ENCODE measurements at regions not wholly inside any gene's neighbourhood (a gene's known extent, or its start where the extent isn't known, plus 50 kb on each side); places are given as distances from the start of the nearest gene placed in this dataset.

GRCh38 chr11:92500453-92500852, 275.8 kb downstream of the FAT3 start:
- FAIRE-seq (no peak), DNase-seq (ENCODE audit: insufficient read length) (no peak)

GRCh38 chr11:92501066-92501739, 276.6 kb downstream of the FAT3 start:
- FAIRE-seq = no peak
- no peak for DNase-seq (ENCODE audit: insufficient read length)
- no peak for TF ChIP-seq POLR2AphosphoS5 (IDR thresholded peaks at IDR 0.05; ENCODE audit: low read depth, low read length)

More at GRCh38 chr11:92500453-92500852, 275.8 kb downstream of the FAT3 start:
- no peak for TF ChIP-seq POLR2A (IDR thresholded peaks at IDR 0.05; ENCODE audit: low read depth, low read length)
- no peak for TF ChIP-seq POLR2AphosphoS5 (IDR thresholded peaks at IDR 0.05; ENCODE audit: low read depth, low read length)
- TF ChIP-seq TAF1 (IDR thresholded peaks at IDR 0.05; ENCODE audit: borderline replicate concordance, low read depth, low read length) = no peak

- no peak for FAIRE-seq
- no peak for DNase-seq (ENCODE audit: insufficient read length)
- TF ChIP-seq POLR2A (IDR thresholded peaks at IDR 0.05; ENCODE audit: low read depth, low read length) (no peak), TAF1 (IDR thresholded peaks at IDR 0.05; ENCODE audit: borderline replicate concordance, low read depth, low read length) (no peak), POLR2AphosphoS5 (IDR thresholded peaks at IDR 0.05; ENCODE audit: low read depth, low read length) (no peak)
Measured at GRCh38 chr11:92504004-92504403, 279.4 kb downstream of the FAT3 start.

DNA sequence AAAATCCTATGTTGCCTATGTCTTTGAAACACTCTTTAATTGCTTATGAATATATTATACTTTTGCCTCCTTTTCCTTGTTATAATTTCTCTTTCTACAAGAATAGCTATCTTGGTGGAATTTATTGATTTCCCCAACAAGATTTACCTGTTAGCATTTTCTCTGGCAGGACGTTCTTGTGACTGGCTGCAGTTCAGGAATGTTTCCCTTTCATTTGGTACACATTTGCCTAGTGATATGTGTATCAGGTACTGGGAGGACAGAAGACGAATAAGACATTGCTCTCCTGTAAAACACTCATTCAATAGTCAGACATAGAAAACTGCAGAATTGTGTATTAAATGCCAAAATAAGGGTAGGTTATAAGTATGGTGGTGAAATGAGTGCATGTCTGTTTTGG, 279.9 kb downstream of the FAT3 start:
- FAIRE-seq = no peak
- DNase-seq (ENCODE audit: insufficient read length) = no peak
- TF ChIP-seq POLR2AphosphoS5 (IDR thresholded peaks at IDR 0.05; ENCODE audit: low read depth, low read length) (no peak), POLR2A (IDR thresholded peaks at IDR 0.05; ENCODE audit: low read depth, low read length) (no peak), TAF1 (IDR thresholded peaks at IDR 0.05; ENCODE audit: borderline replicate concordance, low read depth, low read length) (no peak)

DNA sequence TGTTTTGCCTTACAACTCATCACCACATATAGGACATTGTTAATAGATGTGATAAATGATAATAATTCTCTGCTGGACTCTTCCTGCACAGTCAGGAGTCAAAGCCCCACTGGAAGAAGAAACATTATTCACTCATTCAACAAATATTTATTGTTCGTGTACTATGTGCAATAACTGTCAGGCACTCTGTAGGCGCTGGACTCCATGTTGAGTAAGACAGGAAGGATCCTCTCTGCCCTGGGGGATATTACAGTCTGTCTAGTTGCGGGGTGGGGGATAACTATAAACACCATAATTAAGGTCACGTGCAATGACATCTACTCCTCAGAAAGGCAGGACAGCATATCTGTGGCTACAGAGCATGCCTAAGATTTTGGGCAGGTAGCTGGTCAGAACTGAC, 281.1 kb downstream of the FAT3 start:
- no peak for FAIRE-seq
- TF ChIP-seq POLR2AphosphoS5 (IDR thresholded peaks at IDR 0.05; ENCODE audit: low read depth, low read length) (no peak), TAF1 (IDR thresholded peaks at IDR 0.05; ENCODE audit: borderline replicate concordance, low read depth, low read length) (no peak), POLR2A (IDR thresholded peaks at IDR 0.05; ENCODE audit: low read depth, low read length) (no peak)
- DNase-seq (ENCODE audit: insufficient read length) = no peak

DNA sequence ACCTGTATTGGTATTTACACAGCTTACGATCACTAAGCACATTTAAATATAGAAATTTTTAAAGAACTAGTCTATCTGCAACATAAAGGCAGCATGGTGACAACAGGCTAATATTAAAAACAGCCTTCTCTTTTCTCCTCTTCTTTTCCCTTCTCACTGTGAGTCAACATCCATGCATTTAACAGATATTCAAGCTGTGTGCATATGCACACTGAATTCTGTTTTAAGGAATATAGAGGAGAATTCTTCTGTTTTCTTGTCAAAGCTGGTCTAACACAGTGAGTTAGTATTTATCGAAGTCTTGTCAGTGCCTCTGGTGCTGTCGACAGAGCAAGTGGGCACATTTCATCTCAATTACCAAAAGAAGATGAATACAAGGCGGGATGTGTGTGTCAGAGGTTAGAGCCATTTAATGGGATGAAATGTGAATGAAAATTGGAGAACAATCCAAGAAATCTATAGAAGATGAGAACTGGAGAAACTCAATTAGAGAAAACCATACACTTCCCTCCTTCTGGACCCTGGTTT, 282.3 kb downstream of the FAT3 start:
- no peak for TF ChIP-seq TAF1 (IDR thresholded peaks at IDR 0.05; ENCODE audit: borderline replicate concordance, low read depth, low read length)
- TF ChIP-seq POLR2A (IDR thresholded peaks at IDR 0.05; ENCODE audit: low read depth, low read length) = no peak
- TF ChIP-seq POLR2AphosphoS5 (IDR thresholded peaks at IDR 0.05; ENCODE audit: low read depth, low read length) = no peak
- no peak for FAIRE-seq
- DNase-seq (ENCODE audit: insufficient read length) = no peak

DNA sequence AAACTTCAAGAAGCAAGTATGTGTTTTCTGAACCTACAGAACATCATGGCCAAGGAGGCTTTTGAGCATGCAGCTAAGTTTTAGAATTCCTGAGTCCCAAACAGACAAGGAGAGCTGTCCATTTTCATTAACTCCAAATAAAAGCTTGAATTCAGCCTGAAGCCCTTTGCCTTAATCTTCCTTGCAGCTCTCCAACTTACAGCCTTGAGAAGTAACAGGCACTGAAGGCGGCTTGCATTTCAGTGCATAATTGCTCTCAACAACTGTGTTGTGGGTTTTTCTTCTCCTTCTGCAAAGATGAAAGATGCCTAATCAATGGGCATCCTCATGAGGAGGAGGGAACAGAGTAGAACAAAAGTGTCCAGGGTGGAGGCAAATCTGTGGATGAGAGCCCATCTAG, 286.0 kb downstream of the FAT3 start:
- DNase-seq (ENCODE audit: insufficient read length) = no peak
- no peak for FAIRE-seq
- TF ChIP-seq POLR2A (IDR thresholded peaks at IDR 0.05; ENCODE audit: low read depth, low read length) (no peak), POLR2AphosphoS5 (IDR thresholded peaks at IDR 0.05; ENCODE audit: low read depth, low read length) (no peak), TAF1 (IDR thresholded peaks at IDR 0.05; ENCODE audit: borderline replicate concordance, low read depth, low read length) (no peak)

DNA sequence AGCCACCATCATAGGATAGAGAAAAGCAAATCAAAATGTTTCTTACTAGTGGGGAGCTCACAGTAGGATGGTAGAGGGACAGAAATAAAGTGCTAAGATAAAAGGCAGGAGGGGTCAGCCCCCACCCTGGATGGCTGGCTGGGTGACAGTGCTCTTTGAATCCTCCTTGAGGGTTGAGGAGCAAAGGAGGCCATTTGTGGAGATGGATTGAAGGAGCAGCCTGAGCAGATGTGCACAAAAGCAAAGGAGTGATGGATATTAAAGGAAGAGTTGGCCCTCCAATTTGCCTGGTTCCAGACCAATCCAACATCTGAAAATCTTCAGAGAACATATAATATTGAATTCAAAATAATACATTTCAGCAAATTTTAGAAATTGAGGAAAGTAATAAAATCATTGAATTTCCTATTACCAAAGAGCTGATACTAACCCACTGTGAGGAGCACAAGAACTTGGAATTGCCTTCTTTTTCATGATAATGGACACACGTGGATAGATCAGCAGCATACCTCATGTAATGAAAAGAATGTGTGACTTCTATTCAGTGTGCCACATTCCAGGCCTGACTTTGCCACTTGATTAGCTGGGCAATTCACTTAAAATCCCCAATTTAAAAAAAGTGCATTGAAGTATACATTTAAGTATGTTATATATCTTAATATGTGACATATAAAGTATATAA, 287.0 kb downstream of the FAT3 start:
- no peak for FAIRE-seq
- no peak for DNase-seq (ENCODE audit: insufficient read length)
- TF ChIP-seq POLR2AphosphoS5 (IDR thresholded peaks at IDR 0.05; ENCODE audit: low read depth, low read length) (no peak), POLR2A (IDR thresholded peaks at IDR 0.05; ENCODE audit: low read depth, low read length) (no peak), TAF1 (IDR thresholded peaks at IDR 0.05; ENCODE audit: borderline replicate concordance, low read depth, low read length) (no peak)

GRCh38 chr11:92512204-92512569, 287.6 kb downstream of the FAT3 start:
- no peak for TF ChIP-seq POLR2AphosphoS5 (IDR thresholded peaks at IDR 0.05; ENCODE audit: low read depth, low read length)
- TF ChIP-seq TAF1 (IDR thresholded peaks at IDR 0.05; ENCODE audit: borderline replicate concordance, low read depth, low read length) = no peak
- TF ChIP-seq POLR2A (IDR thresholded peaks at IDR 0.05; ENCODE audit: low read depth, low read length) = no peak
- no peak for DNase-seq (ENCODE audit: insufficient read length)
- no peak for FAIRE-seq

DNA sequence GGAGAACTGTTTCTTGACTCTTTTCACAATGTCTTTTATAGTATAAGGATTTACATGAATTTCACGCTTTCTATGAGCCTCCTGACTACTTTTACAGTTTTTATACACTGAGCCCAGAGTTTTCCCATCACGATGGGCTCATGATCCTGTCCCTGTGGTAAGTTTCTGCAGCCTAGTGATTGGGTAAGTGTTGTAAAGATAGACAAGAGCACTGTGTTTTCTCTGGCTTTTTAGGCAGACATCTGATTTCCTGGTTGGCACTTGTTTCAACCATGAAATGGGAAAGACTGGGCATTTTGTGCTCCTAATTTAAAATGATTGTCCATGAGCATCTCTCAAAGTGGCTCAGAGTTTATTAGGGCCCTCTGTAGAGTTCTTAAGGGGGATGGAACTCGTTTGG, 299.0 kb downstream of the FAT3 start:
- FAIRE-seq (no peak), DNase-seq (ENCODE audit: insufficient read length) (no peak)
- no peak for TF ChIP-seq POLR2AphosphoS5 (IDR thresholded peaks at IDR 0.05; ENCODE audit: low read depth, low read length)
- TF ChIP-seq TAF1 (IDR thresholded peaks at IDR 0.05; ENCODE audit: borderline replicate concordance, low read depth, low read length) = no peak
- no peak for TF ChIP-seq POLR2A (IDR thresholded peaks at IDR 0.05; ENCODE audit: low read depth, low read length)

- no peak for FAIRE-seq
Measured at GRCh38 chr11:92524542-92524941, 299.9 kb downstream of the FAT3 start.

DNA sequence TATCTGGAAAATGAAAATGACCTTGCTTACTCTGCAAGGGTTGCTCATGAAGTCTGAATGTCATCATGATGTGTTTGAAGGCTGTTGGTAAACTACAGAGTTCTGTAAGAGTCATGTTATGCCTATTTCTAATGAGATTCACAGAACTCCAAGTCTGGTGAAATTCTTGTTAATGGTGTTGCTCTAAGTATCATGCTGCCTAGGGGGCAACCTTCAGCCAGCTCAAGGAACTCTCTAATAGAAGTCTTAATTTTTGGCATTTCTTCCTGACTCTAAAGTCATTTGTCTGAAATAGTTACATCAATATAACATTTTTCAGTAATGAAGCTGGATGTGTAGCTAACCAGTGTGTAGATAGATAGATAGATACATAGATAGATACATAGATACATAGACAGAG, 302.8 kb downstream of the FAT3 start:
- DNase-seq (ENCODE audit: insufficient read length) (no peak), FAIRE-seq (no peak)
- no peak for TF ChIP-seq POLR2A (IDR thresholded peaks at IDR 0.05; ENCODE audit: low read depth, low read length)
- TF ChIP-seq TAF1 (IDR thresholded peaks at IDR 0.05; ENCODE audit: borderline replicate concordance, low read depth, low read length) = no peak
- TF ChIP-seq POLR2AphosphoS5 (IDR thresholded peaks at IDR 0.05; ENCODE audit: low read depth, low read length) = no peak

More at GRCh38 chr11:92524542-92524941, 299.9 kb downstream of the FAT3 start:
- TF ChIP-seq POLR2A (IDR thresholded peaks at IDR 0.05; ENCODE audit: low read depth, low read length) (no peak), TAF1 (IDR thresholded peaks at IDR 0.05; ENCODE audit: borderline replicate concordance, low read depth, low read length) (no peak), POLR2AphosphoS5 (IDR thresholded peaks at IDR 0.05; ENCODE audit: low read depth, low read length) (no peak)
- no peak for DNase-seq (ENCODE audit: insufficient read length)
